ENCODE measurements at regions not wholly inside any gene's neighbourhood (a gene's known extent, or its start where the extent isn't known, plus 50 kb on each side); places are given as distances from the start of the nearest gene placed in this dataset.

DNA sequence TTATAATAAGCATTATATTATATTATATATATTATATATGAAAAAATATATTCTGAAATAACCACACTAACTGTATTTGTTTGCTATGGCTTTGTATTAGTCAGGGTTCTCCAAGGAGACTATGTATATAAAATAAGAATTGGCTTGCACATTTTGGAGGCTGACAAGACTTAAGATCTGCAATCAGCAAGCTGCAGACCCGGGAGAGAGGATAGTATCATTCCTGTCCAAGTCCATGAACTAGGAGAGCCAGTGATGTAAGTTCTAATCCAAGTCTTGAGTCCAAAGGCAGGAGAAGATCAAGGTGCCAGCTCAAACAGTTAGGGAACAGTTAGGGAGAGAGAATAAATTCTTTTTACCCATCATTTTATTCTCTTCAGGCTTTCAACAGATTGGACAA lies 639.5 kb downstream of the PLPP3 start:
- Mint-ChIP-seq H3K4me3 (no peak overlapping the region), H3K9me3 (no peaks in the 10 kb centered on the region), H3K4me1 (ENCODE audit: low read depth) (no peaks in the 10 kb centered on the region), H3K27me3 (ENCODE audit: insufficient read depth) (peaks cover 2% of the 10 kb centered on the region), H3K36me3 (ENCODE audit: low read depth) (no peaks in the 10 kb centered on the region), H3K27ac (no peak overlapping the region)
- DNase-seq (ENCODE audit: low spot score), result no peak
- intact Hi-C loops (cut with micrococcal nuclease), result no loop called here

DNA sequence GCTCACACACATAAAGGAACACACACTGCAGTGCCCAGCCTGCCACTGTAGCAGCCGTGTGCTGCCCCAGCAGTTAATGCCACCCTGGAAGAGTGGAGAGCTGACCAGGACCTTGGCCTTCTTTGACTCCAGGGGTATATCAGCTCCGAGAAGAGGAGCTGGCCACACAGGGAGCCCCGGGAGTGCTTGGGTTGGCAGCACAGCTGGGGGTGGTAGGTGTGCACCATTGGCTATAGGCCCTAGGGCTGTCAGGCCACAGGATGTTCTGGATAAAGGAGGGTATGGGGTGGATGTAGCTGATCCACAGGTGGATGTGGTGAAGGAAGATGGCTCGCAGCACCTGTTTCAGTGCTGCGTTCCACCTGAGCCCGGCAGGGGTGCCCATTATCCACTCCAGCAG lies 640.5 kb downstream of the PLPP3 start:
- H3K9me3 Mint-ChIP-seq, result no peaks in the 10 kb centered on the region
- no peak for DNase-seq (ENCODE audit: low spot score)
- H3K27me3 Mint-ChIP-seq (ENCODE audit: insufficient read depth), result peaks cover 1% of the 10 kb centered on the region
- intact Hi-C loops (cut with micrococcal nuclease), result no loop called here
- H3K36me3 Mint-ChIP-seq (ENCODE audit: low read depth), result no peaks in the 10 kb centered on the region
- H3K27ac Mint-ChIP-seq, result no peak overlapping the region
- no peaks in the 10 kb centered on the region for H3K4me1 Mint-ChIP-seq (ENCODE audit: low read depth)
- no peak overlapping the region for H3K4me3 Mint-ChIP-seq

DNA sequence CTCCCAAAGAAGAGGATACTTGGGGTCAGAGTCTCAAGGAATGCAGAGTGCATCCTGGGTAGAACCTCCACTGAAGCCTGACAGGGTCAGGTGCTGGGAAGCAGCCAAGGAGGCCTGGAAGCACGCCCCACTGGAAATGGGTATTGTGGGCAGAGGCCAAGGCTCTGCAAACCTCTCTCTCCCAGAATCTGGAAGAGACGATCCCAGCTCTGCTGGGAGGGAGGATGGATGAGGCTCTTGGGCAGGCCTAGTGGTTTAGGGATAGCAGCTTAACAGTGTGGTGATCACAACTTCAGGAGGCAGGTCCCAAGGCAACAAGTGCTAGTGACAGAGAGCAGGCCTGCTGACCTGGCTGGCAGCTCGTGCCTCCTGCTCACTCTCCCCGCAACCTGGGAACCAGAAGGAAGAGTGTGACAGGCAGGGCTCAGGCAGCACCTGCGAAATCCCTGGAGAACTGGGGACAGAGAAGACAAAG lies 641.0 kb downstream of the PLPP3 start:
- DNase-seq (ENCODE audit: low spot score), result no peak
- Mint-ChIP-seq H3K27me3 (ENCODE audit: insufficient read depth) (no peaks in the 10 kb centered on the region), H3K9me3 (no peaks in the 10 kb centered on the region), H3K27ac (no peak overlapping the region), H3K4me1 (ENCODE audit: low read depth) (no peaks in the 10 kb centered on the region), H3K36me3 (ENCODE audit: low read depth) (no peaks in the 10 kb centered on the region), H3K4me3 (no peak overlapping the region)
- intact Hi-C loops (cut with micrococcal nuclease), result no loop called here

DNA sequence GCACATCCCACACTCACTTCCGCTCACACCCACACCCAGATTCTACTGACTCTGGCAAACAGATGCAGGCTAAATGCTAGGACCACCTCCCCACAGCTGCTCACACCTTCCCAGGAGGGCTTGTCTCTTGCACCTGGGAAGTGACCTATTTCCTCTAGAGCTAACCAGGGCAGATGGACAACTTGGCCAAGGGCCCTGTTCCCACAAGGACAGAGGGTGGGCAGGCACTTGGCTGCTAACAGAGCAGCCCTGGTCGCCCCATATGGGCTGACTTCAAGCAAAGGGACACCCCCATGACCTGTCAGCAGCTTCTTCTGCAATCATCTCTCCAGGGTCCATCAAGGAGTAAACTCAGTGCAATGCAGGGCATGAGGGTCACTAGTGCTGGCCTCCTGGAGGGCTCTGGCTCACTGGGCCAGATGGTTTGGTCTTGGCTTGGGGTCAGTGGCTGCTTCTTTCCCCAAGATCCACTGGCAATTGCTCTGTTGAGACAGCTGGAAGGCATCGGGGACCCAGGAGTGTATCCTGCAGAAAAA lies 641.5 kb downstream of the PLPP3 start:
- DNase-seq (ENCODE audit: low spot score), result no peak
- Mint-ChIP-seq H3K27me3 (ENCODE audit: insufficient read depth) (no peaks in the 10 kb centered on the region), H3K4me3 (no peak overlapping the region), H3K4me1 (ENCODE audit: low read depth) (no peaks in the 10 kb centered on the region), H3K27ac (no peak overlapping the region), H3K36me3 (ENCODE audit: low read depth) (no peaks in the 10 kb centered on the region), H3K9me3 (no peaks in the 10 kb centered on the region)
- intact Hi-C loops (cut with micrococcal nuclease), result no loop called here

DNA sequence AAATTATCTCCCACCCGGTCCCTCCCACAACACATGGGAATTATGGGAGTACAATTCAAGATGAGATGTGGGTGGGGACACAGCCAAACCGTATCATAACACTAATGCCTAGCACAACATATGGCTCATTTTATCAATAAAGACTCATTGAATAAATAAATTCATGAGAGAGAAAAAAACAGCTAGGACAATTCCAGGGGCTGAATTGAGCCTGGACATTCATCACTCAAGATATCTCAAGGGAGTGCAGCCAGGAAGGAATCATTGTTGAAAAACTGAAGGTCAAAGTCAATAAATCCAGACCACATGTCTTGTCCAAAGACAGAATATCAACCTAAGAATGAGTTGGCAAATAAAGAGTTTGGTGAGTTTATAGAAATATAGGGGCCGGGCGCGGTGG lies 644.1 kb downstream of the PLPP3 start:
- no peak overlapping the region for H3K4me3 Mint-ChIP-seq
- DNase-seq (ENCODE audit: low spot score), result no peak
- H3K27me3 Mint-ChIP-seq (ENCODE audit: insufficient read depth), result no peaks in the 10 kb centered on the region
- no peak overlapping the region for H3K27ac Mint-ChIP-seq
- H3K9me3 Mint-ChIP-seq, result no peaks in the 10 kb centered on the region
- no peaks in the 10 kb centered on the region for H3K4me1 Mint-ChIP-seq (ENCODE audit: low read depth)
- intact Hi-C loops (cut with micrococcal nuclease), result no loop called here
- H3K36me3 Mint-ChIP-seq (ENCODE audit: low read depth), result no peaks in the 10 kb centered on the region

DNA sequence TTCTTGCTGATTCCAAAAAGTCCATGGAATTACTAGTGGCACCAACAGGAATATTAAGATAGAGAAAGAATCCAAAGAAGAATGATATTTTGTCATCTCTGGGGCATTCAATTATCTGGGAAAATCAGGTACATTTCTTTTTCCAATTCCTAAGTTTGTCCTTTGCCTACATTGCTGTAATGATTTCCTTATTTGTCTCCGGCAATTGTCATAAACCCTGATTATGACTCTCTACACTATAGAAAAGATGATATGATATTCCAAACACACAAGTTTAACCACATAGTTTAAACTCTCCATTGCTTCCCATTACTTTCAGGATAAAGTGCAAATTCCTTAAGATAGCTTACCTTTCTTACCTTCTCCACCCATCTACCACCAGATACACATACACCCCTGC lies 647.0 kb downstream of the PLPP3 start:
- H3K4me1 Mint-ChIP-seq (ENCODE audit: low read depth), result no peaks in the 10 kb centered on the region
- no peak overlapping the region for H3K27ac Mint-ChIP-seq

DNA sequence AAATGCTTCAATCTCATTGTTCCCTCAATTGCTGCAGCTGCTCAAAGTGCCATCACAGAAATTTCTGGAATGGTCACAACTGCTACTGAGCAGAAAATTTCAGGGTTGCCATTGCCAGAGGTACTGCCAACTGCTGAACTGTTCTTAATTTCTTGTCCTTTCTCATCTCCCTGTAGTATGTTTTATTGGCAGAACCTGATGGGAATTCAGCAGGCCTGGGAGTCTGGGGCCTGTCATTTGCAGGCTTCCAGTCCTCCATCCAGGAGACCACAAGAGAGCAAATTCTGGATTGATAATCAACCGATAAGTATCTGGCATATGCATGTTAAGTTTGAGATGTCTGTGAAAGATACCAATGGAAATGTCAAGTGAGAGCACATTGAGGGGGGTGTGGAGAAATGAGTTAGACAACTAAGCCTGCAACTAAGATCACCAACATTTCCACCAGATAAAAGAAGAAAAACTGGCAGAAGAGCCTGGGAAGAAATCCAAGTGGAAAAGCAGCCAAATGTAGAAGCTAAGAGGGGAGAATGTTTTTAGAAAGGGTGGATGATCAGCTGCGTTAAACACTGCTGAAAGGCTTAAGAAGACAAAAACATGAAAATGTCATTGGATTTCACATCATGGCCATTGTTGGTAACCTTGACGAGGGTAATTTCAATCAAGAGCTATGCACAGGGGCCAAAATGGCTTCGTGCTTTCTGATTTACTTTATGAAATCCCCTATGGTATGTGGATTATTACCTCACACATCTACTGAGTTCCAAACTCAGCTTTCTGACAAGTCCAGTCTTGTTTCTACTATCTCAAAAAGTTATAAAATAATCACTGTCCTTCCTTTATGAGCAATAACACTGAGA lies 648.1 kb downstream of the PLPP3 start:
- Mint-ChIP-seq H3K4me1 (ENCODE audit: low read depth) (no peaks in the 10 kb centered on the region), H3K4me3 (no peak overlapping the region), H3K9me3 (no peaks in the 10 kb centered on the region), H3K27ac (no peak overlapping the region), H3K36me3 (ENCODE audit: low read depth) (no peaks in the 10 kb centered on the region), H3K27me3 (ENCODE audit: insufficient read depth) (no peaks in the 10 kb centered on the region)
- intact Hi-C loops (cut with micrococcal nuclease), result no loop called here
- no peak for DNase-seq (ENCODE audit: low spot score)

More for the DNA sequence above, 647.0 kb downstream of the PLPP3 start:
- H3K4me3 Mint-ChIP-seq, result no peak overlapping the region
- H3K27me3 Mint-ChIP-seq (ENCODE audit: insufficient read depth), result no peaks in the 10 kb centered on the region
- H3K36me3 Mint-ChIP-seq (ENCODE audit: low read depth), result no peaks in the 10 kb centered on the region
- intact Hi-C loops (cut with micrococcal nuclease), result no loop called here
- H3K9me3 Mint-ChIP-seq, result no peaks in the 10 kb centered on the region
- DNase-seq (ENCODE audit: low spot score), result no peak

DNA sequence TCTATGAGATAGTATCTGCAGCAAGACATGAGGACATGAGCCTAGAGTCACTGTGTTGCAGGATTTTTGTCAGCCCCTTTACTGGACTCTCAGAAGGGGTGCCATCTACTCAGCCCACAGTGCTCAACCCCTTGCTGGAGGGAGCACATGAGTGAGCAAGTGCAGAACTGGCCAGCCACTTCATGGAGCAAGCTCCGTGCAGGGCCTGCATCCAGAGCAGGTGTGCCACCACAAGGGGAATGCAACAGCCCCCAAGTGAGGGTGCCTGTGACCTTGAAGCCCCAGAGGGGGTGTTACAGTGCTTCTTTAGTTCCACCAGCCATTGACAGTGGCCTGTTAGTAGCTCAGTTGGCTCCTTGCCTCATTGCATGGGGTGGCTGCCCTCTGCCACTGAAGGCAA lies 649.7 kb downstream of the PLPP3 start:
- intact Hi-C loops (cut with micrococcal nuclease), result no loop called here
- Mint-ChIP-seq H3K9me3 (no peaks in the 10 kb centered on the region), H3K4me1 (ENCODE audit: low read depth) (no peaks in the 10 kb centered on the region), H3K36me3 (ENCODE audit: low read depth) (no peaks in the 10 kb centered on the region), H3K27me3 (ENCODE audit: insufficient read depth) (no peaks in the 10 kb centered on the region), H3K27ac (no peak overlapping the region), H3K4me3 (no peak overlapping the region)
- DNase-seq (ENCODE audit: low spot score), result no peak

DNA sequence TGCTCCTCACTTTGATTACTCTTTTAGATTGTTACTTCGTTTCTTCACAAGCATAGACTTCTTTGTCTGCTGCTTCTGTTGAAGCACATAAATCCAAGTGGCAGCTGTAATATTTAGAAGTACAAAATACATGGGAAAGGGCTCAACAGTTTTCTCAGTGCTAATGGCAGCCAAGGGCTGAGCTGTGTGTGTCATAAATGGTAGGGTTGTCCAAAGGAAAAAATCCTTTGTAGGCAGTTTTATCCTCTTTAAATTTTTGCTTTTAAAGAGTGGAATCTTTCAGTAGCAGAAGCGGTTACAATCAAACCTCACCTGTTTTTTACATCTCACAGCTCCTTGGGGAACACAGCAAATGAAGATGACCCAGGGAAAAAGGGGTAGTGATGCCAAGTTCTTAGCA lies 650.8 kb downstream of the PLPP3 start:
- Mint-ChIP-seq H3K27ac (no peak overlapping the region), H3K4me1 (ENCODE audit: low read depth) (no peaks in the 10 kb centered on the region)

DNA sequence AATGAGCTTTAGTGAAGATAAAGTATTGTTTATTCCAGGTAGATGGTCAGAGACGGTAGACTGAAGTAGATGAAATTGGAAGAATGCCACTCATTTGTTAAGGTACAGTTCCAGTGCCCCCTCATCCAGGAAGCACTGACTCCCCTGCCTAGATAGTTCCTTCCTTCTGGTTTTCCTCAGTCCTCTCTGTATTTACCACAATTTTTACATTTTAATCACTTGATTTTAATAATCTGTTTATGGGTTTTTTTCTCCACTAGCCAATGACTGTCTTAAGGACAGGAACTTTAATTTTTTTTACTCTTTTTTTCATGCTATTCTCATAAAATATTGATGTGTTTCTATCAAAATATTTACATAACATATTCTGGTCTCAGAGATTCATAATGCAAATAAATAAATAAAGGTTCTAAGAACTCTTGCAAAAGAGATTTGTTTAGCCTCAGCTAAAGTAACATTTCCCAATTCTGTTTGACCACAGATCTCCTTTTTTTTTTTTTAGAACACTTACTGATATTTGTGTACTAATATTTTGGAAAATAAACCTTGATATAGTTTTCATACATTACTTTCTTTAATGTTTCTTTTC lies 651.6 kb downstream of the PLPP3 start:
- Mint-ChIP-seq H3K27ac (no peak overlapping the region), H3K27me3 (ENCODE audit: insufficient read depth) (no peaks in the 10 kb centered on the region), H3K4me1 (ENCODE audit: low read depth) (no peaks in the 10 kb centered on the region), H3K4me3 (no peak overlapping the region), H3K36me3 (ENCODE audit: low read depth) (no peaks in the 10 kb centered on the region), H3K9me3 (no peaks in the 10 kb centered on the region)
- intact Hi-C loops (cut with micrococcal nuclease), result no loop called here
- DNase-seq (ENCODE audit: low spot score), result no peak

More for the DNA sequence above, 650.8 kb downstream of the PLPP3 start:
- Mint-ChIP-seq H3K4me3 (no peak overlapping the region), H3K9me3 (no peaks in the 10 kb centered on the region), H3K27me3 (ENCODE audit: insufficient read depth) (no peaks in the 10 kb centered on the region), H3K36me3 (ENCODE audit: low read depth) (no peaks in the 10 kb centered on the region)
- DNase-seq (ENCODE audit: low spot score), result no peak
- intact Hi-C loops (cut with micrococcal nuclease), result no loop called here

DNA sequence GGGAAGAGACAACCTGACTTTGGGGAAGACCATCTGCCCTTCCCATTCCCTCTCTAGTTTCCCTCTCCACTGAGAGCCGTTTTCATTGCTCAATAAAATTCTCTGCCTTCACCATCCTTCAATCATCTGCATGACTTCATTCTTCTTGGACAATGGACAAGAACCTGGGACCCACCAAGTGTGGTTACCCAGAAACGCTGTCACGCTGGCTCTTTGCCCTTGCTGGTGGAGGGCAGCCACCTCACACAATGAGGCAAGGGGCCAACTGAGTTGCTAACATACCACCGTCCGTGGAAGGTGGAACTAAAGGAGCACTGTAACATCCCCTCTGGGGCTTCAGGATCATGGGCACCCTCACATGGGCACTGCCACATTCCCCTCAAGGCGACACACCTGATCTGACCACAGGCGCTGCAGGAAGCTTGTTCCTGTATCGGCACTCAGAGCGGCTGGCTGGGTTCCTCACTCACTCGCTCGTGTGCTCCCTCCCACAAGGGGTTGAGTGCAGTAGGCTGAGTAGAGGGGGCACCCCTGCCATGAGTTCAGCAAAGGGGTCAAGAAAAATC lies 652.4 kb downstream of the PLPP3 start:
- no peaks in the 10 kb centered on the region for H3K4me1 Mint-ChIP-seq (ENCODE audit: low read depth)
- no peaks in the 10 kb centered on the region for H3K9me3 Mint-ChIP-seq
- intact Hi-C loops (cut with micrococcal nuclease), result no loop called here
- H3K4me3 Mint-ChIP-seq, result no peak overlapping the region
- no peak overlapping the region for H3K27ac Mint-ChIP-seq
- no peaks in the 10 kb centered on the region for H3K27me3 Mint-ChIP-seq (ENCODE audit: insufficient read depth)
- no peaks in the 10 kb centered on the region for H3K36me3 Mint-ChIP-seq (ENCODE audit: low read depth)
- no peak for DNase-seq (ENCODE audit: low spot score)

DNA sequence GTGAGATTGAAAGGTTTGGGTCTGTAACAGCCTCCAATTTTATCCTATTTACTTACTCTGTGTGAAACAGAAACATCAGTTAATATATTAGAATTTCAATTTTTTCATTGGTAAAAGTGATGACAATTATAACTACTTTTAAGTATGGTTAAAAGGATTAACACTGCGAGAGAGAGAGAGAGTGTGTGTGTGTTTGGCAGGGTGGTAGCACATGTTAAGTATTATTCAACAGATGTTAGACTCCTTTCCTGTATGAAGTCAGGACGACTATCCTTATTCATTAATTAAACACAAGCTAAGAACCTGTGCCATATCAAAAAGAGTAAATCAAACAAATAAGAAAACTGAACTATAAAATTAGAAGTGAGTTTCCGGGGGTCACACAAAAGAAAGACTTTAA lies 662.5 kb downstream of the PLPP3 start:
- Mint-ChIP-seq H3K27me3 (ENCODE audit: insufficient read depth) (no peaks in the 10 kb centered on the region), H3K27ac (no peak overlapping the region), H3K4me1 (ENCODE audit: low read depth) (no peaks in the 10 kb centered on the region), H3K36me3 (ENCODE audit: low read depth) (no peaks in the 10 kb centered on the region), H3K4me3 (no peak overlapping the region), H3K9me3 (no peaks in the 10 kb centered on the region)
- DNase-seq (ENCODE audit: low spot score), result no peak
- intact Hi-C loops (cut with micrococcal nuclease), result no loop called here

DNA sequence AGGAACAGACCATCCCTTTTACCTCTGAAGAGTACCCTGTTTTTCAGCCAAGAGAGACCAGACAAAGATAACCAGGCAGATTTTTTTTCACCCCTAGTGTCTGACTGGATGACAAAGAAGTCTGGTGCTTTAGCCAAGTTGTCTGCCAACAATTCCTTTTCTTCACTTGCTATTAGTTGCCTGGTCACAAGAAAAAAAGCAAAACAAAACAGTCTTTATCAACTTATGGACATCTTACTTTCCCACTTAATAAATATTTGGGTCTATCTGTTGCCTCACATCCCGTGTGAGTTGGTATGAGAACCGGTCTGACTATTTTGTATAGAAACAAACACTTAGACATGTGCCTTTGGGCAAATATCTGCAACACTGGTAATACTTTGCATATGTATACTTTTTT lies 662.9 kb downstream of the PLPP3 start:
- no peak overlapping the region for H3K27ac Mint-ChIP-seq
- H3K4me3 Mint-ChIP-seq, result no peak overlapping the region
- H3K4me1 Mint-ChIP-seq (ENCODE audit: low read depth), result no peaks in the 10 kb centered on the region
- no peak for DNase-seq (ENCODE audit: low spot score)
- H3K36me3 Mint-ChIP-seq (ENCODE audit: low read depth), result no peaks in the 10 kb centered on the region
- intact Hi-C loops (cut with micrococcal nuclease), result no loop called here
- H3K27me3 Mint-ChIP-seq (ENCODE audit: insufficient read depth), result no peaks in the 10 kb centered on the region
- no peaks in the 10 kb centered on the region for H3K9me3 Mint-ChIP-seq
